ENCODE measurements at regions not wholly inside any gene's neighbourhood (a gene's known extent, or its start where the extent isn't known, plus 50 kb on each side); places are given as distances from the start of the nearest gene placed in this dataset.

DNA sequence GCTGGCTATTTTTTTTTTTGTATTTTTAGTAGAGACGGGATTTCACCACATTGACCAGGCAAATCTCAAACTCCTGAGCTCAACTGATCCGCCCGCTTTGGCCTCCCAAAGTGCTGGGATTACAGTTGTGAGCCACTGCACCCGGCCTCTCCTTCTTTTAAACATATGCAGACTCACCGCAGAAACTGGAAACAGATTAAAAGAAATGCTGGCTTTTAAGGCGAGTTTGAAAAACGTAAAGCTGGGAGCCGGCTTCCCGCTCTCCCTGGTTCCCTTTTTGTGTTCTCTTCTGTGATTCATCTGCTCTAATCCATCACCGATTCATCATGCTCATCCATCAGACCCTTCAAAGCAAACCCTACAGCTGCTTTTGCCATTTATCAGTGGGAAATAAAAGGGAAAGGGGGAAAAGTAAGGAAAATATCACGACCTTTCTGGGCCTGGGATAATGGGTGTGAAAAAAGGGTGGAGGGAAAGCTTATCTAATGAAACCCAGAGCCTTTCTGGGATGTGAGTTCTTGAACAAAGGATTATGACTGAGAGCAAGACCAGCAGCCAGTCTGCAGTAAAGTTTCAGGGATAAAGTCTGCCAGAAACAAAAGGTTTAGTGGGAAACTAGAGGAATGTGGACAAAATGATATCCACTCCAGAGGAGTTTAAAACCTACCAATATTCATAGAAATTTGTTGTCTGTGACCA, 92.3 kb upstream of the LRIG1 start:
- DNase-seq: no peak

DNA sequence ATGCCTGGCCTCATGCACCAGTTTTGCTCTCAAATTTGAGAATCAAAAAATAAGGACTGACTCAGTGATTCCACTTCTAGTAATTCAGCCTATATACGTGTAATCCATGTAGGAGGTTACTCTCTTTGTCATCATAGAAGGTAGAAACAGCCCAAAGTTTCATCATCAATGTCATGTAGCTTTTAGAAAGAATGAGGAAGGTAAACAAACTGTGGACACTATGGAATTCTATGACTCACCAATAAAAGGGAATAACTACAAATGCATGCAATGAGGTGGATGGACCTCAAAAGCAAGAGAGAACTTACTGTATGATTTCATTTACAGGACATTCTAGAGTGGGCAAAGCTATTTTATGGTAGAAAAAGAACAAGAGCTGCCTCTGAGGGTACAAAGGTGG, 93.2 kb upstream of the LRIG1 start:
- DNase-seq: no peak

DNA sequence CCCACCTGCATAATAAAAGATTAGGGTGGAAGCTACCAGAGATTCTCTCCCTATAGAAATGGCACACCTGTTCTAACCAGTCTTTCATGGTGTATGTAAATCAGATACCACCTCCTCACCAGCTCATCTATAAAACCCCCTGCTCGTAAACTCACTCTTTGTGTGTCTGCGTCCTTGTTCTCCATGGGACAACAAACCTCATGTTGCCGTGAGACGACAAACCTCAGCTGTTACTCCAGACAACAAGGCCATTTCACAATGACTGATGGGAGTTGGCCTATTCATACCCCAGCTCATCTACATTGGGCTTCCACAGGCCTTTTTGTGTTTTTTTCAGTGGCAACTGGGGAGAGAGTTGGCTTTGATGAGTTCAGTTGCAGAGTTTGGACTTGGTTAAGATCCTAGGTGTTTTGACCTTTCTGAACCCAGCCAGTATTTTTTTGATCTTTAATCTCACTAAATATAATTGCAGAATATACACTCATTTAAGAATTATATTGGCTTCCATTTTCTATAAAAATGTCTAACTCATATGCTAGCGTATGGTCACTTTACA, 96.6 kb upstream of the LRIG1 start:
- no peak for DNase-seq

DNA sequence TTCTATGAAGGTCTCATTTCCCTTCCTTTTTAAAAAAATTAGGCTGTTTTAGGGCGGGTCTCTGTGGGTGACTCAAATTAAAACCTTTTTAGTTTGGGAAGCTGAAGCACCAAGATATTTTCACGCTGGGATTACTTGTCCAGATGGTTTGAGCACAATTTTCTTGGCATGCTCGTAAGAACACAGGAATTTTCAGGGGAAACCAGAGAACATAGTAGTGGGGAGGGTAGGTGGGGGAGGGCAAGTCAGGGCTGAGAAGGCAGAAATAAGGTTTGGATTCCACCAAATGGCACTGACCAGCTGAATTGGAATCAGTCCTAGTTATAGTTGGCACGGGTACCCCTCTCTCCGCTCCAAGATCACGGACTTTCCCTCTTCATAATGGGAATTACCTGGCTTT, 97.3 kb upstream of the LRIG1 start:
- DNase-seq: no peak

DNA sequence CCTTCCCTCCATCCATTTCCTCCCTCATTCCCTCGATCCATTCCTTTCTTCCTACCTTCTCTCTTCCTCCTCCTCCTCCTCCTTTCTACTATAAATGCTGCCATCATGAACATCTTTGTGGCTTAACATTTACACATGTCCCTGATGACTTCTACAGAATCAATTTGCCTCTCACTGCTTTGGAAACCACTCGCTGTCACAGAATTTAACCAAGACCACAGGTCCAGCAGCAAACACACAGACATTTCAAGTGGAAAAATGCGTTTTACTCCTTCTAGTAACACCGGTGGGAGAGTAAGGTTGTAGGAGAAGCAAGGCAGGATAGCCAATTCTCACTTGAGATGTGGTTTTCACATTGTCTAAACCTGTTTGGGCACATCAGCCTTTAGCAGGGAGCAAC, 101.4 kb upstream of the LRIG1 start:
- DNase-seq: no peak

DNA sequence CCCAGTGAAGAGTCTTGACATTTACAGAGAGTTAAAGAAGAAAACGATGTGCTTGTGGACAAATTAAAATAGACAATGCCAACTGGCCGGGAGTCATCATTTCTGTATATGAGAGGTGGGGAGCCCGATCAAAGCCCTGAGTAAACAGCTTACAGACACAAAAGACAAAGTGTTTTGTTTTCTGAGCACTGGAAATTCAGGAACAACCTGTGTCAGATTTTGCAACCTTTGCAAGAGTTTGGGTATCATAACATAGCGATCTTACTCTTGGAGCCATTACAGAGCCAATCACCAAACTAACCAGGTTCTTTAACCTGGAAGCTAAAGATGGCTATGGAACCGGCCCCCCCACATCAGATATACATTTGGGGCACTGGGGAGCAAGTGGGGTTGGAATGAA, 101.9 kb upstream of the LRIG1 start:
- no peak for DNase-seq

DNA sequence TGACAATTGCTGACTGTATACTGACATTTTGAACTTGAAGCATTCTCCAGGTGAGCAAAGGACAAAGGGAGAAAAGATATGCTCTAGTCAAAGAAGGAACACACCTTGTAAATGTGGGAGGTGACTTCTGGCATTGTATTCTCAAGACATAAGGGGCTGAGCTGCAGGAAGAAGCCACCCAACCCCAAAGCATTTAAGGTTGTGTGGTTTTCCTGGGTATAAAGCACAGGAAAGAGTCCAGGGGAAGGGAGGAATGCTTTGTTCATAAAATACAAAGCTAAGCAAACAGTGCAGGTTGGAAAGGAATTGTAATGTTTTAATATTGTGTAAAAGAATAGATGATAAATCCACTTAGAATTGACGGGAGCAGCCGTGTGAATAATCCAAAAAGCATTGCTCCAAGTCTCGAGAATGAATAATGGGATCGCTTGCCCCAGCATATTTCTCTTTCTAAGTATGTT, 102.4 kb upstream of the LRIG1 start:
- no peak for DNase-seq

DNA sequence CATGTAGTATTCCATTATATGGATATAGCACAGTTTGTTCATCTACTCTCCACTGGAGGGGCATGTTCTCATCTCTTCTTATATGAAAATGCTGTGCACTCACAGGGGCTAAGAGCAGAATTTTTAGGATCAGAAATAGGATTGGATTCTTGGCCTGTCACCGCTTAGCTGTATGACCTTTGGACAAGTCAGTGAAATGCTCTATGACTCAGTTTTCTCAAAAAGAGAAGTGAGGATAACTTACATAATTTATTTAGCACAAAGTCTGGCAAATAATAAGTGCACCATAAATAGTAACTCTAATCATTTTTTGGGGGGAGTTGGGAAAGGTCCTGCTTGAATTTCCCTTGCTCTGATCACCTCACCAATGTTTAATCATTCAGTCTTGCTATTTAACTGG, 103.7 kb upstream of the LRIG1 start:
- no peak for DNase-seq

DNA sequence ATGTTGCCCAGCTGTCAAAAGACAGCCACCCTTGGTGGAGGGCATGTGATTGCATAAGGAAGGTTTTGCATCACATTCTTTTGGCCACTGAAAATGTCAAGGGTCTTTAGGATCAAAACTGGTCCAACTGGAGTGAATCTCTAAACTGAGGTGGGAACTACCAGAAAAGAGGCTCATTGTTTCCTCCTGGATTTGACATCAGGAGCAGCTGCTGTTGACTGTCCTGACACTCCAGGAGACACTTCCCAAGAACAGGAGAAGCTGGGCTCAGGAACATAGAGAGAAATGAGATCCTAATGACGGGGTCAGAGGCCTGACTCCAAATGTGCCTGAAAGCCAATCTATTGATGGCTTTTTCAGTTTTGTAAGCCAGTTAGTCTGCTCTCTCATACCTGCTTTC, 105.3 kb upstream of the LRIG1 start:
- DNase-seq: no peak

DNA sequence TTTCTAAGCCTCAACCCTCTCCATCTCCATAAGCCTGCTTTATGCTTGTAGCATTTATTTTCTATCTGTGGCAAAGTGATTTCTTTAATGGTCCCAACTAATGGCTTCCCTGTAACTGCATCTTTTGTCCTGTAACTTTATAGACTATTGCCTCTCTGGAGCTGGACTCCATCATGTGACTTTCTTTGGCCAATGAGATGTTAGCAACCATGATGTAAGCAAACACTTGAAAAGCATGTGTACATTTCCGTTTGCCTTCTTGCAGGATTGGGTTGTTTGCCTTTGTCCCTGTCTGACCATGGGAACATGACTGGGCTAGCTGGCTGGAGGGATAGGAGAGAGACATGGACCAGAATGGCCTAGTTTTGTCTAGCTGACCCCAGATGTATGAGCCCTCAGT, 106.0 kb upstream of the LRIG1 start:
- no peak for DNase-seq

DNA sequence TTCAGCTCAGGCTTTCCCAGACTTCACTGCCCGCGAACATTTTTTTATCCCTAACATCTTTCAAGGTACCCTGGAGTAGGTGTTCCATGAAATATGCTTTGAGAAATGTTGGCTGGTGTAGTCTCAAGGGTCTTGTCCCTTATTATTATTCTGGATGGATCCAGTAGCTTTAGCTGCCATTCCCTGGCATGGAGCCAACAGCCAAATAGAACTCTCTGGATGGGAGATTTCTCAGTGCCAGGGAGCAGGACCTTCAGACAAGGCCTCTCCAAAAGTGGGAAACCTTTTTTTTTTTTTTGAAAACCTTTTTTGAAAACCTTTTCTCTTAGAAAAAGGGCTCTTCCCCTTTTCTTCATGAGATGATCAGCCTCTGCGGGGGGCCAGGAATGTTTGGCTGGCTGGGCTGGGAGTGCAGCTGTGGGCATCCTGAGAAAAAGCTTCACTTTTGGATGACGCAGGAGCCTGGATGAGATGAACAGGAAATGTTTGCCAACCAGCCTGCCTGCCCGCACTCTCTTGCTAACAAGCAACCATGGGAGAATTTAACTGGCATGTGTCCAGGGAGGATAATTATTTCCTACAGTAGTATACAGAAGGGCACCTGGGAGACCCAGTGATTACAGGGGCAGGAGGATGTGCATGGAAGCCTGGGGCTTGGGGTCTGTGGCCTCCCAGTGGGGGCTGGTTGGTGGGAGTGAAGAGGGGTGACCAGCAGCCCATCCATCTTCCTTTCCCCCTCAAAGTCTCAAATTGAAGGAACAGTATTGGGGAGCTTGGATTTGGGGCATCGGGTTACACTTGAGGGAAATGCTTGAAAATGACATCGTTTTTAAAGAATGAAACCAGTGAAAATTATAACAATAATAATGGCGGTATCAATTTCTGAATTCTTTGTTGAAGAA, 109.1 kb upstream of the LRIG1 start:
- DNase-seq: peak; percentile 92

DNA sequence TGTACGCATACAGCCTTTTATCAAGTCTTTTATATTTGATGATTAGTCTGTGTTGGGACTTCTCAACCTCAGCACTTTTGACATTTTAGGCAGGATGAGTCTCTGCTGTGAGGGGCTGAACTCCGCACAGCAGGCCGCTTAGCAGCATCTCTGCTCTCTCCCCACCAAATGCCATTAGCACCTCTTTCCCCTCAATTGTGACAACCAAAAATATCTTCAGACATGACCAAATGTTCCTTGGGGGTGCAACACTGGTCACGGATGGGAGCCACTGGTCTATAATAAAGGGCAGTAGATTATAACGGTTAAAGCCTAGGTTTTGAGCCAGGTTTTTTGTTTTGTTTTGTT, 109.7 kb upstream of the LRIG1 start:
- no peak for DNase-seq

DNA sequence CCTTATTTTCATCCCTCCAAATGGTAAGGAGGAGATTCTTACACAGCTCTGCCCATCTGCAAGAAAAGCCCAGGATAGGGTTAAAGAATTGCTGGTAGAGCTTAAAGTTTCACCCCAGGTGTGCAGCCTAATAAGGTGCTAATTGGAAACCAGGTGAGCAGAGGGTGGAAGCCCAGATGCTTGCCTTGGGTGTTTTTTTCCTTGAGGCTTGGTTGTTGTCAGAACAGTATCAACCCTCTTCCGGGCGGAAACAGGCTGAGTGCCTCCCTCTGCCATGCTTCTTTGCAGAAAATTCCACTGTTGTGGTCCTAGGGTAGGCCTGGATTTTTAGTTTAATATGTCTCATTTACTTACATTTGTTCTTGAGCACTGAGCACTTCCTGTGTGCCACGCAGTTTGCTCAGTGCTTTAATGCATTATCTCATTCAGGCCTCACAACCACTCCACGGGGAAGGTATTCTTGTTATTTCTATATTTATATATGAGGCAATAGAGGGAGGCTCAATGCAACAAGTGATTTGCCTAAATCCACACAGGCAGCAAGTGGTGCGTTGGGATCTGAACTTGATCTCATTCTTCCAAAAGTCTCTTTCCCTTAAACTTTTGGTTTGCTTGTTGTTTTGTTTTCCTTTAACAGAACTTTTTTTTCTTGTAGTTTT, 115.0 kb upstream of the LRIG1 start:
- DNase-seq: peak; percentile 58

DNA sequence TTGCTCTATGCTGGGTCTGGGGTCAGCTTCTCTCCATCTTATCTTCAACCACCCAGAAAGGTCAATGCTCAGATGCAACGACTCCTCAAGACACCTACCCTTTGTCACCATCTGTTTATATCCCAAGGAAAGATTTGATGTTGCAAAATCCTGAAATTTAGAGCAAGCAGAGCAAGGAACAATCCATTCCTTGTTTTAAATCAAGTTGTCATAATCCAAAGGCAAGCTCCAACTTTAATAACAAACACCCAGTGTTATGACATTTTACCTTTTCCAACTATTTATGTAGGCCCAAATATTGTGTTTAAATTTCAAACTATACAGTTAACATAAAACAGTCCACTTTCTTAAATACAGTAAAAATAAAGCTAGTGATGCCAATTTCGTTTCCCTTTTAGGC, 116.5 kb upstream of the LRIG1 start:
- no peak for DNase-seq

DNA sequence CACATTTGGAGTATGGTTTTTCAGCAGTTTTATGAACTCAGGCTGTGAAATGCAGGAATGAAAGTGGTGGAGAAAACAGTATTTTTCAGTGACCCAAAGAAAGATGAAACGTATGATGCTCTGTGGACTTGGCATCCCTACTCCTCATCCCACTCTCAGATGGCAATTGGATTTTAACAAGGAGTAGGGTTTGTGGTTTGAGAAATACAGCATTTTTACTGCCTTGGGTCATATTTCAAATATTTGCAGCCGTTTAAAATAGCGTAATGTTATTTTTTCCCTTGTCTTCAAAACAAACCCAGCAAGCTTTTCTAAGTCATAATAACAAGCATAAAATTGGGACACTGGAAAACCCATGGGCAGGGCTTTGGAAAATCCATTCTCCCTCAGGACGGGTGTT, 117.2 kb upstream of the LRIG1 start:
- DNase-seq: no peak

DNA sequence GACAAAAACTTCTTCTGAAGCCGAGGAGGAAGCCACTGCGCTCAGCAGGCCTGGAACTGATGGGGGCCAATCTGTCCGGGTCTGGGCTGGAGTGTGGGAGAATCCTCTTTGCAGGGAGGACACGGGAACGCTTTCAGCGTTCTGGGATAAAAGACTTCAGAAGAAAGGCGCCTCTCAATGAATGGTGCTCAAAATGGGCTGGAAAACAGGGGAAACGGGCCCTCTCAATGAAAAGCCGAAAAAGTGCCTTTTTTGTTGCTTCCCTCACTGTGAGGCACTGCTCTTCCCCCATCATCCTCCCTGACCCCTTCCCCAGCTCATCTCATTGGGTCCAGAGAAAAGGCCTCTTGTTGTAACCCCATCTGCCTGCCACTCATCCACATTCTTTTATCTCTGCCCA, 119.5 kb upstream of the LRIG1 start:
- DNase-seq: no peak

DNA sequence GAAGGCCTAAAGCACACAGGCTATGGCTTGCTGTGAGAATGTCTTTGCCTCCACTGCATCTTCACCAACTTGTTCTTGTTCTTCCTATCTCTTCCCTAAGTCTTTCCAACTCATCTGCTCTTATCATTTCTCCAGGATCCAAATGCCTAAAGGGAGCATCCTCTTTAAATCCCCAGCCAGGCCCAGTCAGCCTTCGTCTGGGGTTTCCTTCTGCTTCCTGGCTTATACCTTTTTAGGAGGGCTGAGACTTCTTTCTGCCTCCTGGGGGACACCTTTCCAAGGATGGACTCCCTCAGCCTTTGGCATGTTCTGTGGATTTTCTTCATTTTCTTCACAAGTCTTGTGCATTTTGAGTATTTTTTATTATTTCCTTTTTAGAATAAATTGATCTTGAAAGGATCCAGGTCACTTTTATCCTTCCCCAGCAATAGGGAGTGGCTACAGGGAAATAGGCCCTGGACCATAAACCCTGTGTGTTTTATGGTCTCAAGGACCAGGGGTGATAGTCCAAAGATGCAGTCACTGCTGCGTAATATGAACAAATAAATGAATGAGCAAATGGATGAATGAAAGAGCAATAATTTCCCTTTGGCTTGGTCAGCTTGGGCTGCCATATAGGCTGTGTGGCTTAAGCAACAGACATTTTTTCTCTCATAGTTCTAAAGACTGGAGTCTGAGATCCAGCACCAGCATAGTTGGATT, 122.1 kb upstream of the LRIG1 start:
- DNase-seq: no peak

DNA sequence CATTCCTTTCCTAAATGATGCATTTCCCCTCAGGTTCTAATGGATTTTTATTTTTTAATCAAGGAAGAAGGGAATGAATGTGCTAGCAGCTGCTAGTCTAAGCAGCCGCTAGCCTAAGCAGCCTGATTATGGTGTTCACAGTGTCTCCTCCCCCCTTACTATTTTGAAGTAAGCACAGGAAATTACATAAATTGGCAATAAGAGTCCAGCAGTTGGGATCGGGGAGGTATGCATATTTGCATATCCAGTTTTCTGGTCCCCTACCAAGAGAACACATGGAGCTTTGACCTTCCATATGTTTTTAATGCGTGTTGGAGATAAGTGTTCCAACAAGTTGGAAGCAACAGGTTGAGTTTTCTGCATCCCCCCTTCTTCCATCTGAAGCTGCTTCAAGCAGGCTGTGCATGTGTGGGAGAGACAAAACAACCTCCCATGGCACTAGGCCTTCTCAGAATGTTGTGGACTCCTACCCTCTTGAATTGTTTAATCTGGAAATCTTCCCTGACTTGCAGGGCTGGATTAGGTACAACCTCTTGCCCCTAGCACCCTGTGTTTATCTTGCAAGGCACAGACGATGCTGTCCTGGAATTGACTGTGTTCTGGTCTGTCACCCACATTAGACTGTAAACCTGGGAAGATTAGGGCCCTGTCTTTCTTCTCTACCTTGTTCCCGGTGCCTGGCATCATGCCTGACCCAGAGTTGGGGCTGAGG, 124.8 kb upstream of the LRIG1 start:
- DNase-seq: peak; percentile 10

DNA sequence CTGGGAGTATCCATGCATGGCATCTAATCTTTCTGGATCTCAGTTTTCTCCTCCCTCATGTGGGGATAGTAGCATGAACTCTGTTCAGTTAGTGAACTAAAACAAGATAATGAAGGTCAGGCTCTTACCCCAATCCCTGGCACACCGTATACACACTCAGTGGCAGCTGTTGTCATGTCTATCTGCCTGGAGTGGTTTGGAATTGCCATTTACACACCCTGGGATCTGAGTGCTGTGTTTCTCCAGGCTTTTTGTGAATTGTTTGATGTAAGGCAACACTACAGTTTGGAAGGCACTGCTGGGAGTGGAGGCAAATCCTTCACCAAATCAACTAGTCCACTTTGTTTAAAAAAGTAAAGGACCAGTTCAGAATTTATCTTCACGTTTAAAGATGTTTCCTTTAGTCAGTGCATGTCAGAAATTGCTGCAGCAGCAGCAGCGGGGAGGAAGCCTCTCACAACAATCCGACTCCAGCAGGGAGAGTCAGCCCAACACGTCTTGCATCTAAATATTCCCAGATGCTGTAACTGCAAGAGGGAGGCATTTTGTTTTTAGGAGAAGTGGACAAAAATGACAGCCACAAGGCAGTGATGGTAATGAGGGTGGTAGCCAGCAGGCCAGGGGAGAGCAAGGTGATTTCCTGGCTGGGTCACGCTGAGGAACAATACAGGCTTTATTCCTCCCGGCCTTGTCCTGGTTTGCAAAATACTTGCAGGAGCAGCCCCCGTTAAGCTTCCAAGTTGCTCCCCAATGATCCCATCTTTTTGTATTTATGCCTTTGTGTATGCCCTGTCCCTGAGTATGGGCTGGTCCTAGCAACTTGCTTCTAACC, 128.5 kb upstream of the LRIG1 start:
- DNase-seq: no peak

DNA sequence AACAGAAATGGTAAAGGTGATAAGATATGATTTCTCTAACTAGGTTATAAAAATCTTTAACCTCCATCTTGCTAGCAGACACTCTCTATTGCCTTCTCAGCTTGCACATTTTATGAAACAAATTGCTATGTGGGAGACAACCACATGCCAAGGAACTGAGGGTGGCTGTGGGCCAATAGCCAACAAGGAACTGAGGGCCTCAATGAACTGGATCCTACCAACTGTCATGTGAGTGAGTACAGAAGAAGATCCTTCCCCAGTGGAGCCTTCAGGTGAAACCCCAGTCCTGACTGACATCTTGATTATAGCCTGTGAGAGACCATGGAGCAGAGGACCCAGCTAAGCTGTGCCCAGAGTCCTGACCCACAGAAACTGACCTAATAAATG, 129.2 kb upstream of the LRIG1 start:
- DNase-seq: no peak
